Fibroblast of mammary gland (primary cell): ENCODE measurements at regions not wholly inside any gene's neighbourhood (a gene's known extent, or its start where the extent isn't known, plus 50 kb on each side); places are given as distances from the start of the nearest gene placed in this dataset.

Experiments used
- DNase-seq: peaks from one replicate; pipeline ENCODE4 v3.0.0-alpha.2; 2010; ENCODE audit warnings: low read depth
- H3K4me3 ChIP-seq: 2 replicates; pipeline ENCODE4 v1.5.1; 2011; ENCODE audit warnings: low read depth, mild to moderate bottlenecking, low read length, moderate library complexity; ENCODE audit not compliant: control insufficient read depth
- TF ChIP-seq, protein P1 (sequence below): conservative IDR thresholded peaks from 2 replicates; pipeline ENCODE4 v1.5.1; 2011; ENCODE audit warnings: low read depth, low read length, inconsistent platforms; ENCODE audit not compliant: control insufficient read depth, insufficient read depth

DNA sequence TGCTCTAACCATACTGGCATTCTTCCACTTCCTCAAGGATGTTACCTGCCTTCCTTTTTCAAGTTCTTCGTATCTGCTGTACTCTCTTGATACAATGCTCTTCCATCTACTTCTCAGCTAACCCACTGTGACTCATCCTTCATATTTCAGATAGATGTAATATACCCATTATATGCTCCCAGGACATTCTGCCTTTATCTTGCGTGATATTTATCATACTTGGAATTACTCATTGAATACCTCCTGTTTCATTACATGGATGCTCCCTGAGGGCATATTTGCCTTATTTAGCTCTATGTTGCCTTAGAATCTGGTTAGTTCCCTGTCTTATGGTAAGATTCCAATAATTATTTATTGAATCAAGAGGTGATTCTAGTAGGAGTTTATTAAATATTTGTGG lies 706.4 kb downstream of the SORCS3 start:
- TF ChIP-seq, protein P1, sequence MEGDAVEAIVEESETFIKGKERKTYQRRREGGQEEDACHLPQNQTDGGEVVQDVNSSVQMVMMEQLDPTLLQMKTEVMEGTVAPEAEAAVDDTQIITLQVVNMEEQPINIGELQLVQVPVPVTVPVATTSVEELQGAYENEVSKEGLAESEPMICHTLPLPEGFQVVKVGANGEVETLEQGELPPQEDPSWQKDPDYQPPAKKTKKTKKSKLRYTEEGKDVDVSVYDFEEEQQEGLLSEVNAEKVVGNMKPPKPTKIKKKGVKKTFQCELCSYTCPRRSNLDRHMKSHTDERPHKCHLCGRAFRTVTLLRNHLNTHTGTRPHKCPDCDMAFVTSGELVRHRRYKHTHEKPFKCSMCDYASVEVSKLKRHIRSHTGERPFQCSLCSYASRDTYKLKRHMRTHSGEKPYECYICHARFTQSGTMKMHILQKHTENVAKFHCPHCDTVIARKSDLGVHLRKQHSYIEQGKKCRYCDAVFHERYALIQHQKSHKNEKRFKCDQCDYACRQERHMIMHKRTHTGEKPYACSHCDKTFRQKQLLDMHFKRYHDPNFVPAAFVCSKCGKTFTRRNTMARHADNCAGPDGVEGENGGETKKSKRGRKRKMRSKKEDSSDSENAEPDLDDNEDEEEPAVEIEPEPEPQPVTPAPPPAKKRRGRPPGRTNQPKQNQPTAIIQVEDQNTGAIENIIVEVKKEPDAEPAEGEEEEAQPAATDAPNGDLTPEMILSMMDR, result no peak
- H3K4me3 ChIP-seq, result no peak overlapping the region
- no peak for DNase-seq

DNA sequence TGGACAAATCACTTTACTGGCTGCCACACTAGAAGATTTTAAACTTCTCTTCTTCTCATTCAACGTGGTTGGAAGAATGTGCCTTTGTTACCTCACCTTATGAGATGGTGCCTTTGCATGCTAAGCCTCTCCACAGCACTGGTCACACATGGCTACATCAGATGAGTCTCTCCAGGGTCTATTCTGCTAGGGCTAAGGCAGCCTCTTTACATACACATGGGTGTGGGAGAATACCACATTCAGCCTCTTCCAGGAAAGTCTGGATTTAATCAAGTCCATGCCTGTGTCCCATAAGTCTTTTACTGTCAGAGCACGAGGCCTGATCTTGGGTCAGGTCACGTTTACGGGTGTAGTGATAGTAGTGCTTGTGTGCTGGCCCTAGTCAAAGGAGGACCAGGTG lies 701.5 kb downstream of the SORCS3 start:
- DNase-seq, result no peak
- TF ChIP-seq, protein P1, result no peak
- H3K4me3 ChIP-seq, result no peak overlapping the region

DNA sequence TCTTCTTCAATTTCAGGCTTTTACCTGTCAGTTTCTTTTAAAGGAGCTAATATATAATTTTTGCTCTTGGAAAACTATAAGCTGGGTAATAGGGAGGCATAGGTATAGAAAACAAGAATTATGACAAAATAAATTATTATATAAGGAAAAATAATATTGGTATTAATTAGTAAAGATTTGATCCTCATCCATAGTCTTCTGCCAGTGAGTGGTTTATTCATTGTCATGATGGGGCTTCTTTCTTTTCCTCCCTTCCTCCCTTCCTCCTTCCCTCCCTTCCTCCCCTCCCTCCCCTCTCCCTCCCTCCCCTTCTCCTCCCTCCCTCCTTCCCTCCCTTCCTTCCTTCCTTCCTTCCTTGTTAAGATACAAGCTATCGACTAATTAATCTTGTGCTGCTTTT lies 698.6 kb downstream of the SORCS3 start:
- TF ChIP-seq, protein P1, result no peak
- DNase-seq, result no peak
- H3K4me3 ChIP-seq, result no peak overlapping the region

DNA sequence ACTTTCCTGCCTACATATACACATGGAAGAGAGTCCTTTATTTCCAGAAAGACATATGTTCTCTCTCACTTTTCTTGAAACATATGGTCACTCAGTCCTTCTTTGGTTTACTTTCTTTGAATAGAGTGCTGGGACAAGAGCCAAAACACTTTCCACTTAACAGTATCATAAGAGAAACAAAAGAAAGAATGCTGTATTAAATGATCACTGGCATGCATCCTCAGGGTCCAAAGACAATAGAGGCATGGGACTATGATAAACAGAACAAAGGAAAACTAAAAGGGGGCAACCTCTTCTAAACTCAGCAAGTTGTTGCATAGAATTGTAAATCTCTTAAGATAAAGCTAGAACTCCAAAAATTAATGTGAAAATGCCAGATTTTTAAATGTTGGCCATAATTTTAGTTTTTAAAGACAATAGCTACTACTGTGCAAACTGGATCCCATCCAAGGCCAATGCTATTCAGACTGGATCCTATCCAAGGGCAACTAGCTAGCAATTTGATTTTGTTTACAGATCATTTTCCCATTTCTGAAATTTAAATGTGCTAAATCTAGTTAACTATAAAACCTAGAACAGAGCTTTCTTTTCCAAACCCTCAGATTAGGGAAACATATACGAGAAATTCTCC lies 687.5 kb downstream of the SORCS3 start:
- TF ChIP-seq, protein P1, result no peak
- DNase-seq, result no peak
- H3K4me3 ChIP-seq, result no peak overlapping the region
